HG02763 (cell line): ENCODE measurements at regions not wholly inside any gene's neighbourhood (a gene's known extent, or its start where the extent isn't known, plus 50 kb on each side); places are given as distances from the start of the nearest gene placed in this dataset.

Experiments
- ATAC-seq: cut with Tn5 transposase; IDR thresholded peaks from one replicate; pipeline ENCODE4 v1.9.1; 2021; ENCODE audit warnings: mild to moderate bottlenecking, moderate library complexity; ENCODE audit not compliant: unreplicated experiment

DNA sequence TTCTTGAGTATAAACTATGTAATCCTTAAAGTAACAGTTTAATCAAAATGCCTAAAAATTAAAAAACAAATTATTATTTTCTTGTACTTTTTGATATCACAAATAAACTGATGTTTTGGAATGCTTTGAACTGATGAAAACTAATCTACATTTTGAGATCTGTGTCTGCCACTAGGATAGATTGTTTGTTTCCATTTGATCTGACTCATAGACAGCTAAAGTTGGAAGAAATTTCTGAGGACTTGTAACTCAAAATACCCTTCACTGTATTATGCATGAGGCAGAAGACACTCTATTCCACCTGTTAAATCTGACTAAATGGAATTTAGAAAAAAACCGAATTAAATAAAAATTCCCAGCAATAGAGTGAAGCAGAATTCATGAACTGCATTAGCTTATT, 1400.0 kb upstream of the FLRT2 start:
- no peak for ATAC-seq

DNA sequence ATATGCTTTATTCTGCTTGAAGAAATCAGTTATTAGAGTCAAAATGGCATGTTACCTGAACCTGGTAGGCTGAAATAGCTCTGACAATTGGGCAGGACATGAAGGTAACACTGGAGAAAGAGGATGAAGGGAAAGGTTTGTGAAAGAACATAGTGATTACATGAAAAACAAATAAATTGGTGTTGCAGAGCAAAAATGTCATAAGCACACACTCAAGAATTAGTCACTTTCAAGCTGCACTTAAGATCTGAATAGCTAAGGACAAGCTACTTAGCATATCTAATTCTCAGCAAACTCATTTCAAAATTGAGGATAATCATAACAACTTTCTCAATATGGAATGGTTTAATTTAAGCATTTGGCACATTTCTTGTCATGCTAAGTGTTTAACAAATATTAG, 1398.0 kb upstream of the FLRT2 start:
- no peak for ATAC-seq

DNA sequence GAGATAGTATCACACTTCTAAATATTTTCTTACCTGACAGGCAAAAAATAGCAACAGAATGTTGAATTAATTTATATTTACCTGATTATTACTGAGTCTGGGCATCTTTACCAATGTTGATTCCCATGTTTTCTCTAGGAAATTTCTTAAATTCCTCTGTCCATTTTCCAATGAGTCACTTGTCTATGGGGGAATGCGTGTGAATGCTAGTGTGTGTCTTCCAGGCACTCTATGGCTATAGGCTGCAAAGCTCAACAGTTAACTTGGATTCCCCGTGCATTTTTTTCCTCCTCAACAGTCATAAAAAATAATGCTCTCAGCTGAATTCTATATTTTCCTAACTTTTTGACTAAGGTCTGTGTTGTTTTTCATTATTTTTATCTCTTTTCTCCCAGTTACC, 1385.8 kb upstream of the FLRT2 start:
- no peak for ATAC-seq

DNA sequence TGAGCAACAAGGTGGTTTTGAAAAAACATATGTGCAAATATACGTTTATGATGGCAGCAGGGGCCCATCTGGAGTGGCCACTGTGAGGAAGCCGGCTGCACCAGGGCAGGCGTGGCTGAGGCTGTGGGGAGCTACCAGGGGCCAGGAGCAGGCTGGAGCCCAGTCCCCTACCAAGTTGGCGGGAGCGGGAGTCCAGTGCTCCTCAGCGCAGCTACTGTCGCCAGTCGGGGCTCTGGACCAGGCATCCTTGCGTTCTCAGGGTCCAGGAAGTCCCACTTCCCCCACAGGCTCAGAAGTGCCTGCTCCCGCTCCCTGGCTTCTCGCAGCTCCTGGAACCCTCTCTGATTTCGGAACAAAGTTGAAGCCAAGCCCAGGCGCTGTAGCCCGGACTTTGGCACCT, 1377.5 kb upstream of the FLRT2 start:
- no peak for ATAC-seq

DNA sequence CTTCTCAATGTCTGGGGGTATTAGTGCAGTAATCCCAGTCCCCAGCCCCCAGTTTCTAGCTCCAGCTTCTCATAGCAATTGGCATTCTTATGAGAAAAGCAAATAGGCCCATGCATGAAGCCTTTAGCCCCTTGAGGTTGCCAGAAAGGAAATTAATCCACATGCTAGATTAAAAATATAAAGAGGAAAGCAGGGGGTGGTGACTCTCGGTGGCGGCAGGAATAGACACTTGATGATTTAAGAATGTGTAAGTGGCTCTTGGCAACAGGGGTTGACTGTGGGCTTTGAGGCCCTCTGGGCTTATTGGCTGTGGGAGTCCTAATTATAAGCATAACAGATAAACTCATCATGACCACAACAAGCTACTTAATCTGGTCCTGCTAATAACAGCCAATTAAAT, 1367.3 kb upstream of the FLRT2 start:
- no peak for ATAC-seq

DNA sequence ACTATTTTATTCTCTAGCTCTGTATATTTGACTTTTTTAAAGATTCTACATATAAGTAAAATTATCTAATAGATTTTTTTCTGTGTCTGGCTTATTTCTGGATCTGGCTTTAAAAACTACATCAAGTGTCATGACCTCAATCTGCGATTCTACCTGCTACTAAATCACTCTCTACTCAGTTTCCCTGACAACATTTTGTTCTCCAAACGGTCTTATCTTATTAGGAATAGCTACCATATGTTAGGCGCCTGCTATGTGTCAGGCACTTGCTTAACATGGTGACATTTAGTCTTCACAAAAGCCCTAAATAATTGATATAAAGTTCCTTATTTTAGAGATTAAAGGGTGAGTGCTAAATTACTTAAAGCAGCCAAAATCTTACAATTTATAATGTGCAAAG, 1362.9 kb upstream of the FLRT2 start:
- ATAC-seq: no peak

DNA sequence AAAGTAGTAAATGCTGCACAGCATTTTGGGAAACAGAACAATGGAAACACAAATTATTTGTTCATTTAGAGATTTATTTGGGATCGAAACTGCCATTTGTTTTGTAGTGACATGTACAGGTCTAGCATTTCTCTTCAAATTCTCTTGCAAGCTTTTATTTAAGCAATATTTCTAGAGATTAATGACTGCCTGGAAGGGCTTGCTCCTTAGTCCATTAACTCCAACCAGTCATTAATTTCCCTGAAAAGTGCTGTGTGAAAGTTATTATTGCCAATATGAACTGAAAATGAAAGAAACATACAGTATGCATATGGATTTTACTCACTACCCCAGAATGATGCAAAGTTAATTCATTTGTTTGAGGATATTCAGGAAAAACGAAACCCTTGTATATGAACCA, 1349.6 kb upstream of the FLRT2 start:
- no peak for ATAC-seq

DNA sequence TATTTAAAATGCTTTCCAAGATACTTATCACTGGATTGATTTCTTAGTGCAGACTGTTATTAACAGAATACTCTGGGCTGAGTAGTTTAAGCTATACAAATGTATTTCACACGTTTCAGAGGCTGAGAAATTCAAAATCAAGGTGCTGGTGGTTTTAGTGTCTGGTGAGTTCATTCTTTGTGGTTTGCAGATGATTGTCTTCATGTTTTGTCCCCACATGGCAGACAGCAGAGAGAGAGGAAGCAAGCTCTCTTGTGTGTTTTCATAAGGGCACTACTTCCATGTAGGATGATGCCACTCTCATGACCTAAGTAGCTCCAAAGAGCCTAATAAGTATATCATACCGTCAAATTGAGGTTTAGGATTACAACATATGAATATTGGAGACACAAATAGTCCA, 1348.9 kb upstream of the FLRT2 start:
- no peak for ATAC-seq

DNA sequence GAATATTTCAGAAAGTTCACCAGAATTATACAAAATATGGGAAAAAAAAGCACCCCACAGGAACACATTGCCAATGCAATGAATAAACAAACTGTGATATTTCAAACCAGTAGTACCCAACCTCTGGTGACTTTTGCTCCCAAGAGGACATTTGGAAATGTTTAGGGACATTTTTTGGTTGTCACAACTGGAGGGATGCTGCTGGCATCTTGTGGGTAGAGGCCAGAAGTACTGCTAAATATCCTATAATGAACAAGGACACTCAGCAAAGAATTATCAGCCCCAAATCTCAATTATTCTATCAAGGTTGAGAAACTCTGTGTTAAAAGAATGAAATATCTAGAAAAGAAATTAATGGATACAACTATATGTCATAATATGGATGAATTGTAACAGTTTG, 1334.4 kb upstream of the FLRT2 start:
- no peak for ATAC-seq

DNA sequence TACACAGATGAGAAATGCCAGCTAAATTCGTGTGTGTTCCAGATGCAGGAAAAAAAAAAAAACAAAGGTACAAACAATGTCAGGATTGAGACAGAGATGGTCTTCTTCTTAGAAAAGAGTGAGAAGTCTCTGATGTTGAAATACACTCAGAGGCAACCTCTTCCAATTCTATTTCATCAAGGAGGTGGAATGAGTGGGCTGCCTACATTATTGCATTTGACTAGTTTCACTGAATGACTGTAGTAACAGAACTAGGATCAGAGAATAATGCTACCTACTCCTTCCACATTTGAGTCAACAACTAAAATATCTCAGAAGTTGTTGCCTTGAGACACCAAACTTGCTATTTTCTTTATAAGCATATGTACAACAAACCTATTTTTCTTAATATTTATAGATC, 1332.2 kb upstream of the FLRT2 start:
- ATAC-seq: no peak

DNA sequence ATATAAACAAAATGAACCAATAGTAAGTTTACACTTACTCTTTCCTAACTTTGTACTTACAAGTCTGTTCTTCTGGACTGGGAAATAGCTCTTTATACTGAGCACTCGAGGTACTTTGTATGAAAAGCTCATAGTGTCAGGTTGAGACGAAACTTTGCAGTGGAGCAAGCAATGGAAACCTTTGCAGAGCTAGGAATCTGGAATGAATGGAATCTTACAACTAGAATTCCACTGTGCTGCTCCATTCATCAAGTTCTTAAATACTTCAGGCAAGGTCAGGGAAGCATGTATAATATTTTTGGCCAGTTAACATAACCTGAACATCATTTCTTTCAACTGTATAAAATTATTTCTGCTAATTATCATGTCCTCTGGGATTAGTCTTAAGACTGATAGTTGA, 1327.5 kb upstream of the FLRT2 start:
- no peak for ATAC-seq

DNA sequence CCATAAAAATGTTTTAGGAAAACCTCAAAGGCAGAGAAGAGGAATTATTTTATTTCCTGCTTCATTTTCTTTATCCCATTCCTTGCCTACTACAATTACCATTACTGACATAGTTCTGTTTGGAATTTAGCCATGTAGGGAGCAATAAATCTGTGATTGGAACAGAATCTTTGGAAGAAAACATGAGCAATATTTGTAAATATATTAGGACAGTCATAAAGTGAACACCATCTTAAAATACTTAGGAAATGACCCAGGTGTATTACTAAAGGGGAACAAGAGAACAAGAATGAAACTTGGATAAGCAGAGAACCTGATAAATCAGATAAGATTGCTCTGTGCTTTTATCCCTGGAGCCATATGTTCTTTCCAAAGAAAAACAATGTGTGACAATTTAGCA, 1326.0 kb upstream of the FLRT2 start:
- no peak for ATAC-seq

DNA sequence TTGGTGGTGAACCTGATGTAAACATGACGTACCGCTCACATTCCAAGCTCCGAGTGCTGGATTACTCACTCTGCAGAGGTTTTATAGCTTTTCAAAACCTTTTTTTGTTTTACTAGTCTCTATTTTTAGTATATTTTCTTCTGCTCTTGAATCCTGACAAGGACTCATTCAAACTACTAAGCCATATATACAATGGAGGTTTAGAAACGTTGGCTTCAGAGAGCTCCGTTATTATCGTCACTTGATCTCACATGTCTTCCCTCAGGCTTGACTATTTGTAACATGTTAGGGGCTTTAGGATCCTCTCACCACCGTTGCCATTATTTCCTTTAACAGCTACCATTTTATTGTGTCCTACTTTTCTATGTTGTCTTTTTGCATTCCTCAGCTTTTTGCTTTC, 1321.5 kb upstream of the FLRT2 start:
- no peak for ATAC-seq

DNA sequence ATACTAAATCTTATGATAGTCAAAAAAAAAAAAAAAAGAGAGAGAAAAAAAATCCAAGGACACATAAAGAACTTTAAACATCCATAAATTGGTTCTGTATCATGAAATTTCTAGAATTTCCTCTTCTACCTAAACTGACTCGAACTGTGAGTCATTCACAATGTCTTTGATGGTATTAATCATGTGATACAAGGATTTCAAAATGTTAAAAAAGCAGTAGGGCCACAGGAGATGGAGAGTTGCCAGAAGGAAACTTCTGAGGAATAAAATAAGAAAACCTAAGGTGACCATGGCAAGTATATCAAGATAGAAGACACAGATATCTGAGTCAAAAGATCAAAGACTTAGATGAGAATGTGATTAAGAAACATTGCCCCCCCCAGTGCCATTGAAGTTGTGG, 1320.9 kb upstream of the FLRT2 start:
- ATAC-seq: no peak

DNA sequence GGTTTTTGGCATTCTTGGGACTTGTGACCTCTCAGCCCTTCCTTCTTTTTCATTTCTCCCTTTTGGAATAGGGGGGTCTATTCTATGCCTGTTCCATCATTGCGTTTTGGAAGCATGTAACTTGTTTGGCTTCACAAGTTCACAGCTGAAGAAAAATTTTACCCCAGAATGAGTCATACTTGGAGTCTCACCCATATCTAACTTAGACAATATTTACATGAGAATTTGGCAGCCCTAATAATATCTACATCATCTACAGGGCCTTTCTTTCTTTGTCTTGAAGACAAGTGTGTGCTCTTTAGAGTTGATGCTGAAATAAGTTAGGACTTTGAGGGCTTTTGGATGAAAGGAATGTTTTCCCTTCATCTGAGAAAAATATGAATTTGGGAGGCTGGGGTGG, 1312.9 kb upstream of the FLRT2 start:
- no peak for ATAC-seq

DNA sequence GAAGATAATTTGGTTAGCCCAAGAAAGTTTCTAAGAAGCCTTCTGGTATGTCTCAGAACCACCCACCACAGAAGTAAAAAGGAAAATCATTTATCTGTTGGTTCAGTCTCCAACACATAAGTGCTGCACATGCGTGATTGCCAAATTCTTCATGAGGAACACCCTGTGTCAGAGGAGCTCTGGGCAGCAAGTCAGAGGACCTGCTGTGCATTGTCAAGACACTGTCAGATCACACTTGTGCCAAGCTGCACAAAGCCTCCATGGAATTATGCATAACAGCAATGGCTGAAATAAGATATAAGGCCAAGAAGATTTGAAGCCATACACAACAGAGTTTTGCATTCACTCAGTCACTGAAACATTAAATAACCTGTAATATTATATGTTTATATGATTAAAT, 1304.7 kb upstream of the FLRT2 start:
- ATAC-seq: no peak

DNA sequence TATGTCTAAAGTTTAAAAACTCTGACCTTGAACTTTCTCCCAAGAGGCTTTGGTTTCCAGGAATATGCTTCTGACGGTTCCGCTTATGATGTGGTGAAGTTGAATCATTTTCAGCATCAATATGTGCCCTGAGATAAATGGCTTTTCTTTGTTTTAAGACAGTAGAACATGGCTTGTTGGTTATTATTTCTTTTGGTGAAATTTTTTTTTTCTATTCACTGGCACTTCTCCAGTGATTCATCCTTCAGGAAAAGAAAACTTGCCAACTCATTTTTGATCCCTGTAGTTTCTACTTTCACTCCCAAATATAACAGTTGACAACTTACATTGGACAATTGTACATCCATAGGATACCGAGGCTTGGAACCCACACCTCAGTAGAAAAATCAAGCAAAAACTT, 1301.2 kb upstream of the FLRT2 start:
- ATAC-seq: no peak

DNA sequence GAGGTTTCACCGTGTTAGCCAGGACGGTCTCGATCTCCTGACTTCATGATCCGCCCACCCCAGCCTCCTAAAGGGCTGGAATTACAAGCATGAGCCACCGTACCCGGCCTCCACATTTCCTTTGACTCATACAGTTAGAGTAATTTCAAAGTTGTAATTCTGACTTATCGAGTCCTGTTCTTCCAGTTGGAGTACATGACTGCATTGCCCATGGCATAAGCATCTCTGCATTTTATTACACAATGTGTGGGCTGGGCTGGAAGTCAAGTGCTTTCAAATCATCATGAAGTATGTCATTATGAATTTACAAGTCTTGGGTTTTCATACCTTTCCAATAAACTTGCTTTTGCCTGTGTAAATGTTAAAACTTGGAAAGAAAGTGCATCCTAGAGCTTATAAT, 1295.7 kb upstream of the FLRT2 start:
- ATAC-seq: no peak

DNA sequence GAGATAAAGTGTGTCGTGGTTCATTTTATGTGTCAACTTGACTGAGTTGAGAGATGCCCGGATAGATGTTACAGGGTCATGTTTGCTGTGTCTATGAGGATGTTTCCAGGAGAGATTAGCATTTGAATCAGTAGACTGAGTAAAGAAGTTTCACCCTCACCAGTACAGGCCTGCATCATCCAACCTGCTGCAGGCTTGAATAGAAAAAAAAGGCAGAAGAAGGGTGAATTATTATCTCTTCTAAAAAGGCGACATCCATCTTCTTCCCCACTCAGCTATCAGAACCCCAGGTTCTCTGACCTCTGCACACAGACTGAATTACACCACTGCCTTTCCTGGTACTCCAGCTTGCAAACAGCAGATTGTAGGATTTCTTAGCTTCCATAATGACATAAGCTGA, 1293.7 kb upstream of the FLRT2 start:
- ATAC-seq: no peak

DNA sequence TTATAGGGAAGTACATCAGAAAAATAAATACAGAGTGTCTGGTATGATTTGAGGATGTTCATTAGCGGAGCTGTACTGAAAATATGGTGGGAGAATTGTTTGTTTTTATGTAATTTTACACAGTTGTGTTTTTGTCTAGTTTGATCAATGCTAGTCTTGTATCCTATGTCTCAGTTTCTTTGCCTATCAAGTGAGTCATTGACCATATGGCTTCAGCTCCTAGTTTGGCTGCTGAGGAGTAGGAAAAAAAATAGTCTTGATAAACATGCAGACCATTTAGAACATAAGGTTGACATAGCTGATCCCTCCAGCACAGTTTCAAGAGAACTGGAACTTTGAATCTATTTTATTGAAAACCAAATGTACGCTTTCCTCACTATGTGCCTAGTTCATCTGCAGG, 1292.1 kb upstream of the FLRT2 start:
- ATAC-seq: no peak

DNA sequence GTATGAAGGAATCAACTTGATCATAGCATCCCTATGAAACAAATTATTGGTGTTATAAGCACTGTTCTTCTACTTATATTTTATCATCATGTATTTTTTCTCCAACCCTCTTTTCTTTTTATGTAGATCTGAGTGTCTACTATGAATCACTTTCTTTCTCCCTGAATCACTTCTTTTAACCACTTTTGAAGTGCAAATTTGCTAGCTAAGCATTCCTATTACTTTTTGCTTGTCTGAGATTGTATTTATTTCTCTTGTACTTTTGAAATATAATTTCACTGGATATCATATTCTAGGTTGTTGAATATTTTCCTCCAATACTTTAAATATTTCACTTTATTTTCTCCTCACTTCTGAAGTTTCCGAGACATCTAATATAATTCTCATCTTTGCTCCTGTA, 1282.3 kb upstream of the FLRT2 start:
- no peak for ATAC-seq

DNA sequence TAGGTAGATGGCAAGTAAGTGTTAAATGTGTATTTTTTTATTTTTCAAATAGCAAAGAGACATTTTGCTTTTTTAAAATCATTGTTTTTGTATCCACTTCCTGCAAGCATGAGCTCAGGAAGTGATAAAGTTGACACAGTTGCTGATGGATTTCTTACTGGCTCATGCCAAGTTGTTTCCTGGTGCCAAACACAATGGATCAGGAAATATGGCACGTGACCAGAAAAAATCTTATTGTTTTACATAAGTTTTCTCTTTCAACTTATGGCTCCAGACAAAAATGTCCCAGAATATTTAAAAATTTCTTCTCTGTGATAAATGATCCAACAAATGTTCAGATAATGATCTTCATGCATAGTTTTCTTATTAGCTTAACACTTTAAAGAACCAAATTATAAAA, 1279.1 kb upstream of the FLRT2 start:
- ATAC-seq: no peak

DNA sequence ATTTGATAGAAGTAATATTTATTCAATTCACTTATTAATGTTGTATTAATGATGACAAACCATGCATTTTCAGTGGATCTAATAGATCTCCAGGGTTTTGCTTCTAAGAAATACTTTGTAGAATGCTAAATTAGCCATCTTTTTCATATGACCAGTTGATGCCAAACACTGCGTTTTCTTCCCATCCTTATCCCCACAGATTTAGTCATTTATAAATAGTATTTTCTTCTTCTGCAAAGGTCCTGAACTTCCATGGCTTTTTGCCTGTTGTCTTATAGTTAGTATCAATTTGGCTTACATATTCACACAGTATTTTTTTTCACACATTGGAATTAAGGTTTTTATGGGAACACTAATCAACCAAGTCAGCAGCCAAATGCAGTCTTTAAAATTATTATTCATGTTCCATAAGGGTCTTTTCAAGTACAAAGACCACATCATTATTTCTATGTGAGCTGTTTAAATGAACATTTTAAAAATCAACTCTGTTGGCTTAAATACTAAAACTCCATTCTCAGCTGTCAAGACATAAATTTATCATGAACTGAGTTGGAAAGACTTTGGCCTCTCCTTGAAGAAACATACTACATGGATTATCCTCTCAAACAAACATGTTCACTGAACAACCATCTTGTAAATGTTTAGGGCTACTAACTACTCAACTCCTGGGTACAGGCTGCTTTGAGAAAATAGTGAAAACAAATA, 1278.4 kb upstream of the FLRT2 start:
- no peak for ATAC-seq

DNA sequence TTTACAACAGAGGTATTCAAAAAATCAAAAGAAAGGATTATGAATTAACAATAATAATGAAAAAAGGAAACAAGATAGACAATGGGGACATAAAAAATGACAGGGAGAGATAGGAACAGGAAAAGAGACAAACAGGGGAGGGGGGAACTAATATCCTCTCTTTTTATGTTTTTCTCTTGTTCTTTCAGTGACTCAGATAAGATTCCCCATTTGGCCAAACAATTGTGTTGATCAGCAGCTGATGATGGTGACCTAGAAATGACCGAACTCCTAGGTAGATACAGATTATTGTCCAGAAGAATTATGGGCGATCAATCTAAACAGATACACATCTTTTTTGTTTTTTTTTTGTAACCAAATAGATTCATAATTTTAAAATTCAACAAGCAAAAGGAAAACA, 1277.2 kb upstream of the FLRT2 start:
- ATAC-seq: no peak
